ENCODE measurements at regions not wholly inside any gene's neighbourhood (a gene's known extent, or its start where the extent isn't known, plus 50 kb on each side); places are given as distances from the start of the nearest gene placed in this dataset.

DNA sequence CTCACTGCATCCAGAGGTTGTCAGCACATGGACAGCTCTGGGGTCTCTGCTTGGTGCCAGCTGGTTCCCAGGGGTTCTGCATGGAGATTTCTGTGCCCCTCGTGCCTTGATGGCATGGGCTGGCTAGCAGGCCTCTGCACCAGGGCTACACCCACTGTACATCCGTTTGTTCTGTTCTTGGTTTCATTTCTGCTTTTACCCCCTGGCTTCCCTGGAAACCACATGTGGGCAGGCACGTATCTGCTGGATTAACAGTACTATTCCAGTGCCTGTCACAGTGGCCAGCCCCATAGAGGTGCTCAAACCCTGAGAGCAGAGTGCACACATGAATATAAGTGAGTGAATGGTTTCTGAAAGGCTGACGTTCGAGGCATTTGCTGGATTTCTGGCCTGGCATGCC is 207.2 kb upstream of the GPR26 start:
- ChIA-PET CTCF (interaction anchor here (1.7 kb wide), 1 partner anchor 9 kb away, joined by 3 read pairs; no protein-coding TSS in a partner anchor), POLR2A (no interaction called here)
- DNase-seq (ENCODE audit: low read depth in 1 of 2, low spot score in 1 of 2) (no peak), ATAC-seq (no peak), FAIRE-seq (no peak)
- 23% methylated on average over 5 of the region's 5 CpGs for WGBS (ENCODE audit: missing lambda C conversion rate)
- no peaks in the 10 kb centered on the region for H3K9me3 ChIP-seq
- H3K4me2 ChIP-seq = no peak overlapping the region
- no peak overlapping the region for H3K27ac ChIP-seq
- no peaks in the 10 kb centered on the region for H3K4me1 ChIP-seq
- H3K4me3 ChIP-seq = no peak overlapping the region
- TF ChIP-seq TFCP2L1 (CRISPR knock-in tag; IDR thresholded peaks at IDR 0.05) (no peak), RCOR1 (IDR thresholded peaks at IDR 0.05; ENCODE audit: low read depth, low read length) (no peak), SREBF2 (IDR thresholded peaks at IDR 0.05) (no peak)

DNA sequence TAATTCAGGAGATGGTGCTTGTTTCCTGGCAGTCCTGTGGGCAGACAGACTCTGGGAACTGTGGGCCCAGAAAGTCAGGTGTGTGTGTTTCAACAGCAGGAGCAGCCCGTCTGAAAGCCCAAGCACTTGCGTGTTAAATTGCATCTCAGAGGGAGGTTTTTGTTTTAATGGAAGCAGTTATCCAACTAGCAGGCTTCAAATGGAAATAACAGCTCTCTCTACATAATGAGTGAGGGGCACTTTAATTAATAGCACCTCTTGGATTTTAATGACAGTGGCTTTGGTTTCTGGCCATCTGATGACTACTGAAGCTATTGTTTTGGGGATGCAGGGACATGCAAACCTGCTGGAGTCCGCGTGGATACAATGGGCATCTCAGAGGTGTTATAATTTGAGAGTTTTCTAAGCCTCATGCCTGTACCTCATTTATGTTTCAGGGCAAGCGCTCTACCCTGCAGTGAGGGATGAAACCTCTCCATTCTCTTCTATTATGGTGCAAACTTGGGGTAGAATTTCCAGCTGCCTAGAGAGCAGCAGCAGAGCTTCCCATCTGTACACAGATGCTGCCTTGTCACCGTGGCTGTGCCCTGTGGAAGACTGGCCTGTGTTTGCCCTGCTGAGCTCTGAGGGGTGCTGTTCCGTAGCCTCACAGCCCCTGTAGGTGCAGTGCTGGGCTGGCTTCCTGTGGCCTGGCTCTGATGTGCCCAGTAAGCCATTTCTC is 206.6 kb upstream of the GPR26 start:
- Histone ChIP-seq H3K4me2 (no peak overlapping the region), H3K4me3 (no peak overlapping the region), H3K27ac (no peak overlapping the region), H3K4me1 (no peaks in the 10 kb centered on the region), H3K9me3 (no peaks in the 10 kb centered on the region)
- WGBS (ENCODE audit: missing lambda C conversion rate) = 43% methylated on average over 6 of the region's 7 CpGs
- FAIRE-seq (no peak), ATAC-seq (peak in 1 of 2 experiments; percentile 26; a peak in 1 of 6 replicates), DNase-seq (ENCODE audit: low read depth in 1 of 2, low spot score in 1 of 2) (no peak)
- CTCF ChIA-PET = interaction anchor here (1.7 kb wide), 1 partner anchor 9 kb away, joined by 3 read pairs; no protein-coding TSS in a partner anchor
- POLR2A ChIA-PET = no interaction called here
- no peak for TF ChIP-seq JUN (IDR thresholded peaks at IDR 0.05)
- no peak for TF ChIP-seq JUNB (IDR thresholded peaks at IDR 0.05)
- TF ChIP-seq, protein P1, sequence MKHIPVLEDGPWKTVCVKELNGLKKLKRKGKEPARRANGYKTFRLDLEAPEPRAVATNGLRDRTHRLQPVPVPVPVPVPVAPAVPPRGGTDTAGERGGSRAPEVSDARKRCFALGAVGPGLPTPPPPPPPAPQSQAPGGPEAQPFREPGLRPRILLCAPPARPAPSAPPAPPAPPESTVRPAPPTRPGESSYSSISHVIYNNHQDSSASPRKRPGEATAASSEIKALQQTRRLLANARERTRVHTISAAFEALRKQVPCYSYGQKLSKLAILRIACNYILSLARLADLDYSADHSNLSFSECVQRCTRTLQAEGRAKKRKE (CRISPR knock-in tag; IDR thresholded peaks at IDR 0.05; ENCODE audit: low read depth) = no peak
- no peak for TF ChIP-seq NFE2L2 (conservative IDR thresholded peaks at IDR 0.05; ENCODE audit: low read length)
- no peak for TF ChIP-seq FOSB (CRISPR knock-in tag; IDR thresholded peaks at IDR 0.05)
- TF ChIP-seq CEBPB (IDR thresholded peaks at IDR 0.05) = no peak
- no peak for TF ChIP-seq PHF8 (IDR thresholded peaks at IDR 0.05; ENCODE audit: borderline replicate concordance, low read depth)
- TF ChIP-seq CHD2 (IDR thresholded peaks at IDR 0.05; ENCODE audit: low read length, partially characterized antibody) = no peak

DNA sequence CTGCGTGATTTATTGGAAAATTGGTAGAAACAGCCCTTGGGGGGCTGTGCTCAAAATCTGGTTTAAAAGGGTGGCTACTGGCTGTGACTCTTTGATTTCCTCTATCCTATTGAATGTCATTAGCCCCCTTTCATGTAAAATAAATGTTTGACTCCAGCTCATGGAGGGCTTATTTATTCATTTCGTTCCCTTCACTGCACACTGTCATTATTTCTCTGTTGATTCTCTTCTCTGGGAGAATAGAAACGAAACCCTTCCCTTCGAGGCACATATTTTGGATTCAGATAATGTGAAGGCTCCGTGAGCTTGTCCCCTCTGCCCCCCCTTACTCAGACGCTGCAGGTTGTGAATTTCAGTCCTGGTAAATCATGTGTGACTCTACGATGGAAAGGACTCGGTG is 203.9 kb upstream of the GPR26 start:
- DNase-seq (ENCODE audit: low read depth in 1 of 2, low spot score in 1 of 2) (no peak), ATAC-seq (no peak), FAIRE-seq (no peak)
- Histone ChIP-seq H3K4me2 (no peak overlapping the region), H3K9me3 (no peaks in the 10 kb centered on the region), H3K4me3 (no peak overlapping the region), H3K27ac (no peak overlapping the region), H3K4me1 (no peaks in the 10 kb centered on the region)
- TF ChIP-seq TFCP2L1 (CRISPR knock-in tag; IDR thresholded peaks at IDR 0.05) (no peak), ZC3H11A (IDR thresholded peaks at IDR 0.05) (no peak), CEBPB (IDR thresholded peaks at IDR 0.05) (no peak), NPAS2 (CRISPR knock-in tag; IDR thresholded peaks at IDR 0.05; ENCODE audit: borderline replicate concordance) (no peak), ESRRA (IDR thresholded peaks at IDR 0.05; ENCODE audit: borderline replicate concordance, low read length) (no peak), ZFP36 (IDR thresholded peaks at IDR 0.05; ENCODE audit: borderline replicate concordance, partially characterized antibody) (no peak), CBX8 (IDR thresholded peaks at IDR 0.05) (no peak), POLR2AphosphoS2 (conservative IDR thresholded peaks at IDR 0.05; ENCODE audit: low read length) (no peak), HOXA7 (CRISPR knock-in tag; IDR thresholded peaks at IDR 0.05) (no peak), KDM5A (IDR thresholded peaks at IDR 0.05) (no peak), SMC3 (IDR thresholded peaks at IDR 0.05) (no peak), ZNF302 (CRISPR knock-in tag; IDR thresholded peaks at IDR 0.05) (no peak)
- TF ChIP-seq, protein P1 (CRISPR knock-in tag; IDR thresholded peaks at IDR 0.05; ENCODE audit: low read depth) = no peak
- TF ChIP-seq, protein P2, sequence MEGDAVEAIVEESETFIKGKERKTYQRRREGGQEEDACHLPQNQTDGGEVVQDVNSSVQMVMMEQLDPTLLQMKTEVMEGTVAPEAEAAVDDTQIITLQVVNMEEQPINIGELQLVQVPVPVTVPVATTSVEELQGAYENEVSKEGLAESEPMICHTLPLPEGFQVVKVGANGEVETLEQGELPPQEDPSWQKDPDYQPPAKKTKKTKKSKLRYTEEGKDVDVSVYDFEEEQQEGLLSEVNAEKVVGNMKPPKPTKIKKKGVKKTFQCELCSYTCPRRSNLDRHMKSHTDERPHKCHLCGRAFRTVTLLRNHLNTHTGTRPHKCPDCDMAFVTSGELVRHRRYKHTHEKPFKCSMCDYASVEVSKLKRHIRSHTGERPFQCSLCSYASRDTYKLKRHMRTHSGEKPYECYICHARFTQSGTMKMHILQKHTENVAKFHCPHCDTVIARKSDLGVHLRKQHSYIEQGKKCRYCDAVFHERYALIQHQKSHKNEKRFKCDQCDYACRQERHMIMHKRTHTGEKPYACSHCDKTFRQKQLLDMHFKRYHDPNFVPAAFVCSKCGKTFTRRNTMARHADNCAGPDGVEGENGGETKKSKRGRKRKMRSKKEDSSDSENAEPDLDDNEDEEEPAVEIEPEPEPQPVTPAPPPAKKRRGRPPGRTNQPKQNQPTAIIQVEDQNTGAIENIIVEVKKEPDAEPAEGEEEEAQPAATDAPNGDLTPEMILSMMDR (IDR thresholded peaks at IDR 0.05) = no peak
- TF ChIP-seq, protein P3, sequence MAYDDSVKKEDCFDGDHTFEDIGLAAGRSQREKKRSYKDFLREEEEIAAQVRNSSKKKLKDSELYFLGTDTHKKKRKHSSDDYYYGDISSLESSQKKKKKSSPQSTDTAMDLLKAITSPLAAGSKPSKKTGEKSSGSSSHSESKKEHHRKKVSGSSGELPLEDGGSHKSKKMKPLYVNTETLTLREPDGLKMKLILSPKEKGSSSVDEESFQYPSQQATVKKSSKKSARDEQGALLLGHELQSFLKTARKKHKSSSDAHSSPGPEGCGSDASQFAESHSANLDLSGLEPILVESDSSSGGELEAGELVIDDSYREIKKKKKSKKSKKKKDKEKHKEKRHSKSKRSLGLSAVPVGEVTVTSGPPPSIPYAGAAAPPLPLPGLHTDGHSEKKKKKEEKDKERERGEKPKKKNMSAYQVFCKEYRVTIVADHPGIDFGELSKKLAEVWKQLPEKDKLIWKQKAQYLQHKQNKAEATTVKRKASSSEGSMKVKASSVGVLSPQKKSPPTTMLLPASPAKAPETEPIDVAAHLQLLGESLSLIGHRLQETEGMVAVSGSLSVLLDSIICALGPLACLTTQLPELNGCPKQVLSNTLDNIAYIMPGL (CRISPR knock-in tag; IDR thresholded peaks at IDR 0.05; ENCODE audit: borderline replicate concordance) = no peak
- TF ChIP-seq, protein P4, sequence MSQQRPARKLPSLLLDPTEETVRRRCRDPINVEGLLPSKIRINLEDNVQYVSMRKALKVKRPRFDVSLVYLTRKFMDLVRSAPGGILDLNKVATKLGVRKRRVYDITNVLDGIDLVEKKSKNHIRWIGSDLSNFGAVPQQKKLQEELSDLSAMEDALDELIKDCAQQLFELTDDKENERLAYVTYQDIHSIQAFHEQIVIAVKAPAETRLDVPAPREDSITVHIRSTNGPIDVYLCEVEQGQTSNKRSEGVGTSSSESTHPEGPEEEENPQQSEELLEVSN (IDR thresholded peaks at IDR 0.05; ENCODE audit: borderline replicate concordance, low read depth) = no peak
- CTCF ChIA-PET = no interaction called here
- 38% methylated on average over 8 of the region's 8 CpGs for WGBS (ENCODE audit: missing lambda C conversion rate)
- POLR2A ChIA-PET = no interaction called here
